ENCODE measurements at regions not wholly inside any gene's neighbourhood (a gene's known extent, or its start where the extent isn't known, plus 50 kb on each side); places are given as distances from the start of the nearest gene placed in this dataset.

DNA sequence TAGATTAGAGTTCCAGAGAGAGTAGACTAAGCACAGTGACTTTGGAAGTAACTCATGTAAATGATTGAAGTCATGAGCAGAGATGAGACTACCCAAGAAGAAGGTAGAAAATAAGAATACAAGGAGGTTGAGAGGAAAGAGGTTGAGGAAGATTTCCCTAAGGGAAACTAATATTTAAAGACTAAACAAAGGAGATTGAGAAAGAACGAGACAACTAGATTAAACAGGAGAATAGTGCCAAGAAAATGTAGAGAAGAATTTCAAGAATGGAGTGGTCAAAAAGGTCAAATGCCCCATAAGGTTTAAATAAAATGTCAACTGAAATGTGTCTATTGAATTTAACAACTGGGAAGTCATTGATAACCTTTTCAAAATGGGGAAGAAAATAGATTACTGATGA lies 59.0 kb downstream of the RPS29 start:
- CTCF ChIA-PET: interaction anchor here (0.6 kb wide), 1 partner anchor 43 kb away, joined by 4 read pairs; no protein-coding TSS in a partner anchor

DNA sequence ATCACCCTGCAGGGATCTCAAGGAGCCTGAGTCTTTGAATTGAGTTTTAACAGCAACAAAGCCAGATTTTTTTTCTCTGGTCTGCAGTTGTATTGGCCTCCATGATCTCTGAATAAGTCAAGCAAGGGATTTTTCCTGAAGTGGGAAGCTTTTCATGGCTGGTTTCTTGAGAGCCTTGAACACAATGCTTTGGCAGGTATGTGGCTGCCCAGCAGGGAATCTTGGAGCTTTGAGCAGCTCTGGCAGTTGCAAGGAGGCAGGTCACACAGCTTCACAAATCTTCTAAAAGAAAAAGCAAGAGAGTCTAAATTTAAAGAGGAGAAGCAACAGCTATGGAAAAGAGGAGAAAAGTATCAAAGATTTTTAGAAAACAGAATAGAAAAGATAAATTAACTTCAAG lies 60.1 kb downstream of the RPS29 start:
- ChIA-PET POLR2A (no interaction called here), CTCF (no interaction called here)
- Histone ChIP-seq H3K9me3 (ENCODE audit: control insufficient read depth, insufficient read depth, low read depth, low read length) (no peaks in the 10 kb centered on the region), H3K36me3 (ENCODE audit: control insufficient read depth in 2 of 2, insufficient read depth in 1 of 2, low read length in 2 of 2) (no peaks in the 10 kb centered on the region), H3K4me3 (ENCODE audit: low read depth, low read length) (no peak overlapping the region), H3K4me1 (ENCODE audit: control insufficient read depth, insufficient read depth, low read length) (no peaks in the 10 kb centered on the region), H3K27ac (ENCODE audit: extremely low read depth, low read depth, low read length) (no peak overlapping the region)
- TF ChIP-seq ZNF791 (tag by site-specific recombination; IDR thresholded peaks at IDR 0.05) (no peak), ZNF747 (tag by site-specific recombination; IDR thresholded peaks at IDR 0.05) (no peak), ZNF561 (tag by site-specific recombination; IDR thresholded peaks at IDR 0.05; ENCODE audit: borderline replicate concordance) (no peak), ZNF560 (tag by site-specific recombination; IDR thresholded peaks at IDR 0.05; ENCODE audit: borderline replicate concordance) (no peak), ZNF785 (tag by site-specific recombination; IDR thresholded peaks at IDR 0.05) (no peak), ZNF202 (tag by site-specific recombination; IDR thresholded peaks at IDR 0.05; ENCODE audit: borderline replicate concordance) (no peak), GLIS1 (tag by site-specific recombination; IDR thresholded peaks at IDR 0.05) (no peak)
- TF ChIP-seq, protein P1, sequence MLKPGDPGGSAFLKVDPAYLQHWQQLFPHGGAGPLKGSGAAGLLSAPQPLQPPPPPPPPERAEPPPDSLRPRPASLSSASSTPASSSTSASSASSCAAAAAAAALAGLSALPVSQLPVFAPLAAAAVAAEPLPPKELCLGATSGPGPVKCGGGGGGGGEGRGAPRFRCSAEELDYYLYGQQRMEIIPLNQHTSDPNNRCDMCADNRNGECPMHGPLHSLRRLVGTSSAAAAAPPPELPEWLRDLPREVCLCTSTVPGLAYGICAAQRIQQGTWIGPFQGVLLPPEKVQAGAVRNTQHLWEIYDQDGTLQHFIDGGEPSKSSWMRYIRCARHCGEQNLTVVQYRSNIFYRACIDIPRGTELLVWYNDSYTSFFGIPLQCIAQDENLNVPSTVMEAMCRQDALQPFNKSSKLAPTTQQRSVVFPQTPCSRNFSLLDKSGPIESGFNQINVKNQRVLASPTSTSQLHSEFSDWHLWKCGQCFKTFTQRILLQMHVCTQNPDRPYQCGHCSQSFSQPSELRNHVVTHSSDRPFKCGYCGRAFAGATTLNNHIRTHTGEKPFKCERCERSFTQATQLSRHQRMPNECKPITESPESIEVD (tag by site-specific recombination; IDR thresholded peaks at IDR 0.05): no peak
- TF ChIP-seq, protein P2, sequence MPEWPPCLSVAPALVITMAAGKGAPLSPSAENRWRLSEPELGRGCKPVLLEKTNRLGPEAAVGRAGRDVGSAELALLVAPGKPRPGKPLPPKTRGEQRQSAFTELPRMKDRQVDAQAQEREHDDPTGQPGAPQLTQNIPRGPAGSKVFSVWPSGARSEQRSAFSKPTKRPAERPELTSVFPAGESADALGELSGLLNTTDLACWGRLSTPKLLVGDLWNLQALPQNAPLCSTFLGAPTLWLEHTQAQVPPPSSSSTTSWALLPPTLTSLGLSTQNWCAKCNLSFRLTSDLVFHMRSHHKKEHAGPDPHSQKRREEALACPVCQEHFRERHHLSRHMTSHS (tag by site-specific recombination; IDR thresholded peaks at IDR 0.05): no peak
- TF ChIP-seq, protein P3, sequence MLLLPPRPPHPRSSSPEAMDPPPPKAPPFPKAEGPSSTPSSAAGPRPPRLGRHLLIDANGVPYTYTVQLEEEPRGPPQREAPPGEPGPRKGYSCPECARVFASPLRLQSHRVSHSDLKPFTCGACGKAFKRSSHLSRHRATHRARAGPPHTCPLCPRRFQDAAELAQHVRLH (tag by site-specific recombination; IDR thresholded peaks at IDR 0.05): no peak

More for the DNA sequence above, 59.0 kb downstream of the RPS29 start:
- Histone ChIP-seq H3K4me3 (ENCODE audit: low read depth, low read length) (no peak overlapping the region), H3K9me3 (ENCODE audit: control insufficient read depth, insufficient read depth, low read depth, low read length) (no peaks in the 10 kb centered on the region), H3K36me3 (ENCODE audit: control insufficient read depth in 2 of 2, insufficient read depth in 1 of 2, low read length in 2 of 2) (no peaks in the 10 kb centered on the region), H3K4me1 (ENCODE audit: control insufficient read depth, insufficient read depth, low read length) (no peaks in the 10 kb centered on the region), H3K27ac (ENCODE audit: extremely low read depth, low read depth, low read length) (no peak overlapping the region)
- POLR2A ChIA-PET: no interaction called here
- TF ChIP-seq ZNF426 (tag by site-specific recombination; IDR thresholded peaks at IDR 0.05) (no peak), ZNF626 (tag by site-specific recombination; IDR thresholded peaks at IDR 0.05) (no peak), ZNF416 (tag by site-specific recombination; IDR thresholded peaks at IDR 0.05) (no peak), ZNF350 (tag by site-specific recombination; IDR thresholded peaks at IDR 0.05) (no peak), EGR2 (tag by site-specific recombination; IDR thresholded peaks at IDR 0.05; ENCODE audit: low read depth) (no peak), ZNF391 (tag by site-specific recombination; IDR thresholded peaks at IDR 0.05; ENCODE audit: borderline replicate concordance, low read depth) (no peak), ZNF48 (tag by site-specific recombination; IDR thresholded peaks at IDR 0.05) (no peak), ZNF175 (tag by site-specific recombination; IDR thresholded peaks at IDR 0.05) (no peak), ZNF549 (tag by site-specific recombination; IDR thresholded peaks at IDR 0.05) (no peak), ZNF785 (tag by site-specific recombination; IDR thresholded peaks at IDR 0.05) (no peak), ZNF561 (tag by site-specific recombination; IDR thresholded peaks at IDR 0.05; ENCODE audit: borderline replicate concordance) (no peak), ZNF239 (tag by site-specific recombination; IDR thresholded peaks at IDR 0.05) (no peak), ZNF10 (tag by site-specific recombination; IDR thresholded peaks at IDR 0.05) (no peak), GLI4 (tag by site-specific recombination; IDR thresholded peaks at IDR 0.05) (no peak)
- TF ChIP-seq, protein P4, sequence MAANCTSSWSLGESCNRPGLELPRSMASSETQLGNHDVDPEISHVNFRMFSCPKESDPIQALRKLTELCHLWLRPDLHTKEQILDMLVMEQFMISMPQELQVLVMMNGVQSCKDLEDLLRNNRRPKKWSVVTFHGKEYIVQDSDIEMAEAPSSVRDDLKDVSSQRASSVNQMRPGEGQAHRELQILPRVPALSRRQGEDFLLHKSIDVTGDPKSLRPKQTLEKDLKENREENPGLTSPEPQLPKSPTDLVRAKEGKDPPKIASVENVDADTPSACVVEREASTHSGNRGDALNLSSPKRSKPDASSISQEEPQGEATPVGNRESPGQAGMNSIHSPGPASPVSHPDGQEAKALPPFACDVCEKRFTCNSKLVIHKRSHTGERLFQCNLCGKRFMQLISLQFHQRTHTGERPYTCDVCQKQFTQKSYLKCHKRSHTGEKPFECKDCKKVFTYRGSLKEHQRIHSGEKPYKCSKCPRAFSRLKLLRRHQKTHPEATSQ (tag by site-specific recombination; IDR thresholded peaks at IDR 0.05): no peak
- TF ChIP-seq, protein P5, sequence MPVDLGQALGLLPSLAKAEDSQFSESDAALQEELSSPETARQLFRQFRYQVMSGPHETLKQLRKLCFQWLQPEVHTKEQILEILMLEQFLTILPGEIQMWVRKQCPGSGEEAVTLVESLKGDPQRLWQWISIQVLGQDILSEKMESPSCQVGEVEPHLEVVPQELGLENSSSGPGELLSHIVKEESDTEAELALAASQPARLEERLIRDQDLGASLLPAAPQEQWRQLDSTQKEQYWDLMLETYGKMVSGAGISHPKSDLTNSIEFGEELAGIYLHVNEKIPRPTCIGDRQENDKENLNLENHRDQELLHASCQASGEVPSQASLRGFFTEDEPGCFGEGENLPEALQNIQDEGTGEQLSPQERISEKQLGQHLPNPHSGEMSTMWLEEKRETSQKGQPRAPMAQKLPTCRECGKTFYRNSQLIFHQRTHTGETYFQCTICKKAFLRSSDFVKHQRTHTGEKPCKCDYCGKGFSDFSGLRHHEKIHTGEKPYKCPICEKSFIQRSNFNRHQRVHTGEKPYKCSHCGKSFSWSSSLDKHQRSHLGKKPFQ (tag by site-specific recombination; IDR thresholded peaks at IDR 0.05): no peak
- TF ChIP-seq, protein P6, sequence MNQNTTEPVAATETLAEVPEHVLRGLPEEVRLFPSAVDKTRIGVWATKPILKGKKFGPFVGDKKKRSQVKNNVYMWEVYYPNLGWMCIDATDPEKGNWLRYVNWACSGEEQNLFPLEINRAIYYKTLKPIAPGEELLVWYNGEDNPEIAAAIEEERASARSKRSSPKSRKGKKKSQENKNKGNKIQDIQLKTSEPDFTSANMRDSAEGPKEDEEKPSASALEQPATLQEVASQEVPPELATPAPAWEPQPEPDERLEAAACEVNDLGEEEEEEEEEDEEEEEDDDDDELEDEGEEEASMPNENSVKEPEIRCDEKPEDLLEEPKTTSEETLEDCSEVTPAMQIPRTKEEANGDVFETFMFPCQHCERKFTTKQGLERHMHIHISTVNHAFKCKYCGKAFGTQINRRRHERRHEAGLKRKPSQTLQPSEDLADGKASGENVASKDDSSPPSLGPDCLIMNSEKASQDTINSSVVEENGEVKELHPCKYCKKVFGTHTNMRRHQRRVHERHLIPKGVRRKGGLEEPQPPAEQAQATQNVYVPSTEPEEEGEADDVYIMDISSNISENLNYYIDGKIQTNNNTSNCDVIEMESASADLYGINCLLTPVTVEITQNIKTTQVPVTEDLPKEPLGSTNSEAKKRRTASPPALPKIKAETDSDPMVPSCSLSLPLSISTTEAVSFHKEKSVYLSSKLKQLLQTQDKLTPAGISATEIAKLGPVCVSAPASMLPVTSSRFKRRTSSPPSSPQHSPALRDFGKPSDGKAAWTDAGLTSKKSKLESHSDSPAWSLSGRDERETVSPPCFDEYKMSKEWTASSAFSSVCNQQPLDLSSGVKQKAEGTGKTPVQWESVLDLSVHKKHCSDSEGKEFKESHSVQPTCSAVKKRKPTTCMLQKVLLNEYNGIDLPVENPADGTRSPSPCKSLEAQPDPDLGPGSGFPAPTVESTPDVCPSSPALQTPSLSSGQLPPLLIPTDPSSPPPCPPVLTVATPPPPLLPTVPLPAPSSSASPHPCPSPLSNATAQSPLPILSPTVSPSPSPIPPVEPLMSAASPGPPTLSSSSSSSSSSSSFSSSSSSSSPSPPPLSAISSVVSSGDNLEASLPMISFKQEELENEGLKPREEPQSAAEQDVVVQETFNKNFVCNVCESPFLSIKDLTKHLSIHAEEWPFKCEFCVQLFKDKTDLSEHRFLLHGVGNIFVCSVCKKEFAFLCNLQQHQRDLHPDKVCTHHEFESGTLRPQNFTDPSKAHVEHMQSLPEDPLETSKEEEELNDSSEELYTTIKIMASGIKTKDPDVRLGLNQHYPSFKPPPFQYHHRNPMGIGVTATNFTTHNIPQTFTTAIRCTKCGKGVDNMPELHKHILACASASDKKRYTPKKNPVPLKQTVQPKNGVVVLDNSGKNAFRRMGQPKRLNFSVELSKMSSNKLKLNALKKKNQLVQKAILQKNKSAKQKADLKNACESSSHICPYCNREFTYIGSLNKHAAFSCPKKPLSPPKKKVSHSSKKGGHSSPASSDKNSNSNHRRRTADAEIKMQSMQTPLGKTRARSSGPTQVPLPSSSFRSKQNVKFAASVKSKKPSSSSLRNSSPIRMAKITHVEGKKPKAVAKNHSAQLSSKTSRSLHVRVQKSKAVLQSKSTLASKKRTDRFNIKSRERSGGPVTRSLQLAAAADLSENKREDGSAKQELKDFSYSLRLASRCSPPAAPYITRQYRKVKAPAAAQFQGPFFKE (tag by site-specific recombination; IDR thresholded peaks at IDR 0.05; ENCODE audit: borderline replicate concordance): no peak
- TF ChIP-seq, protein P7, sequence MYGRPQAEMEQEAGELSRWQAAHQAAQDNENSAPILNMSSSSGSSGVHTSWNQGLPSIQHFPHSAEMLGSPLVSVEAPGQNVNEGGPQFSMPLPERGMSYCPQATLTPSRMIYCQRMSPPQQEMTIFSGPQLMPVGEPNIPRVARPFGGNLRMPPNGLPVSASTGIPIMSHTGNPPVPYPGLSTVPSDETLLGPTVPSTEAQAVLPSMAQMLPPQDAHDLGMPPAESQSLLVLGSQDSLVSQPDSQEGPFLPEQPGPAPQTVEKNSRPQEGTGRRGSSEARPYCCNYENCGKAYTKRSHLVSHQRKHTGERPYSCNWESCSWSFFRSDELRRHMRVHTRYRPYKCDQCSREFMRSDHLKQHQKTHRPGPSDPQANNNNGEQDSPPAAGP (tag by site-specific recombination; IDR thresholded peaks at IDR 0.05): no peak
